ENCODE measurements at regions not wholly inside any gene's neighbourhood (a gene's known extent, or its start where the extent isn't known, plus 50 kb on each side); places are given as distances from the start of the nearest gene placed in this dataset.
"Not testable (repeated sequence)": the region's sequence is repeated elsewhere in the genome, so short reads cannot be mapped to it uniquely, and the experiment has no call there.

DNA sequence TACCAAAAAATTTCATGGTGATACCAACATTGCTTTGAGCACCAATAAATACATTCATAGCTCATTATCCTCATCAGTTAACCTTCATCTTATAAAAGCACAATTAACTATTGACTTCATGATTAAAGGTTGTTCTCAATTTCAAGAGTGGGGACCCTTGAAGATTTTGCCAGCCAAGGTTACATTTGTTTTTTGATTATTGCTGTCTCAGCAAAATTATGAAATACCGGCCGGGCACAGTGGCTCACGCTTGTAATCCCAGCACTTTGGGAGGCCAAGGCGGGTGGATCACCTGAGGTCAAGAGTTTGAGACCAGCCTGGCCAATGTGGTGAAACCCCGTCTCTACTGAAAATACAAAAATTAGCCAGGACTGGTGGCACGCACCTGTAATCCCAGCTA is 96.1 kb upstream of the SLC7A11 start:
- TF ChIP-seq, protein P1, sequence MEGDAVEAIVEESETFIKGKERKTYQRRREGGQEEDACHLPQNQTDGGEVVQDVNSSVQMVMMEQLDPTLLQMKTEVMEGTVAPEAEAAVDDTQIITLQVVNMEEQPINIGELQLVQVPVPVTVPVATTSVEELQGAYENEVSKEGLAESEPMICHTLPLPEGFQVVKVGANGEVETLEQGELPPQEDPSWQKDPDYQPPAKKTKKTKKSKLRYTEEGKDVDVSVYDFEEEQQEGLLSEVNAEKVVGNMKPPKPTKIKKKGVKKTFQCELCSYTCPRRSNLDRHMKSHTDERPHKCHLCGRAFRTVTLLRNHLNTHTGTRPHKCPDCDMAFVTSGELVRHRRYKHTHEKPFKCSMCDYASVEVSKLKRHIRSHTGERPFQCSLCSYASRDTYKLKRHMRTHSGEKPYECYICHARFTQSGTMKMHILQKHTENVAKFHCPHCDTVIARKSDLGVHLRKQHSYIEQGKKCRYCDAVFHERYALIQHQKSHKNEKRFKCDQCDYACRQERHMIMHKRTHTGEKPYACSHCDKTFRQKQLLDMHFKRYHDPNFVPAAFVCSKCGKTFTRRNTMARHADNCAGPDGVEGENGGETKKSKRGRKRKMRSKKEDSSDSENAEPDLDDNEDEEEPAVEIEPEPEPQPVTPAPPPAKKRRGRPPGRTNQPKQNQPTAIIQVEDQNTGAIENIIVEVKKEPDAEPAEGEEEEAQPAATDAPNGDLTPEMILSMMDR (IDR thresholded peaks at IDR 0.05; ENCODE audit: low read length): not testable (repeated sequence)
- TF ChIP-seq EZH2 (optimal IDR thresholded peaks at IDR 0.05; ENCODE audit: low read depth, low read length): not testable (repeated sequence)
